ENCODE measurements at regions not wholly inside any gene's neighbourhood (a gene's known extent, or its start where the extent isn't known, plus 50 kb on each side); places are given as distances from the start of the nearest gene placed in this dataset.

- TF ChIP-seq, protein P1, sequence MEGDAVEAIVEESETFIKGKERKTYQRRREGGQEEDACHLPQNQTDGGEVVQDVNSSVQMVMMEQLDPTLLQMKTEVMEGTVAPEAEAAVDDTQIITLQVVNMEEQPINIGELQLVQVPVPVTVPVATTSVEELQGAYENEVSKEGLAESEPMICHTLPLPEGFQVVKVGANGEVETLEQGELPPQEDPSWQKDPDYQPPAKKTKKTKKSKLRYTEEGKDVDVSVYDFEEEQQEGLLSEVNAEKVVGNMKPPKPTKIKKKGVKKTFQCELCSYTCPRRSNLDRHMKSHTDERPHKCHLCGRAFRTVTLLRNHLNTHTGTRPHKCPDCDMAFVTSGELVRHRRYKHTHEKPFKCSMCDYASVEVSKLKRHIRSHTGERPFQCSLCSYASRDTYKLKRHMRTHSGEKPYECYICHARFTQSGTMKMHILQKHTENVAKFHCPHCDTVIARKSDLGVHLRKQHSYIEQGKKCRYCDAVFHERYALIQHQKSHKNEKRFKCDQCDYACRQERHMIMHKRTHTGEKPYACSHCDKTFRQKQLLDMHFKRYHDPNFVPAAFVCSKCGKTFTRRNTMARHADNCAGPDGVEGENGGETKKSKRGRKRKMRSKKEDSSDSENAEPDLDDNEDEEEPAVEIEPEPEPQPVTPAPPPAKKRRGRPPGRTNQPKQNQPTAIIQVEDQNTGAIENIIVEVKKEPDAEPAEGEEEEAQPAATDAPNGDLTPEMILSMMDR (IDR thresholded peaks at IDR 0.05; ENCODE audit: insufficient read depth, low read depth, low read length): no peak
- no peak for TF ChIP-seq EZH2 (IDR thresholded peaks at IDR 0.05; ENCODE audit: insufficient read depth, low read length)
These were observed 181.1 kb downstream of the ERMARD start for GRCh38 chr6:169932491-169932890.

All from astrocyte (in vitro differentiated cells and primary cell).